ENCODE measurements at regions not wholly inside any gene's neighbourhood (a gene's known extent, or its start where the extent isn't known, plus 50 kb on each side); places are given as distances from the start of the nearest gene placed in this dataset.
"Not testable (repeated sequence)": the region's sequence is repeated elsewhere in the genome, so short reads cannot be mapped to it uniquely, and the experiment has no call there.

GRCh38 chr7:1345796-1346755, 113.2 kb downstream of the MICALL2 start:
- Histone ChIP-seq H3K4me3 (no peak overlapping the region), H3K27me3 (no peaks in the 10 kb centered on the region), H3K36me3 (no peaks in the 10 kb centered on the region), H3K9me3 (no peaks in the 10 kb centered on the region)
- DNase-seq, result no peak

- no peak for DNase-seq
- H3K4me3 ChIP-seq, result no peak overlapping the region
- no peaks in the 10 kb centered on the region for H3K27me3 ChIP-seq
- H3K36me3 ChIP-seq, result no peaks in the 10 kb centered on the region
- H3K9me3 ChIP-seq, result no peaks in the 10 kb centered on the region
Observed at GRCh38 chr7:1346851-1347250, 112.4 kb downstream of the MICALL2 start.

GRCh38 chr7:1348096-1348822, 111.0 kb downstream of the MICALL2 start:
- Histone ChIP-seq H3K4me3 (no peak overlapping the region), H3K27me3 (no peaks in the 10 kb centered on the region), H3K36me3 (no peaks in the 10 kb centered on the region), H3K9me3 (no peaks in the 10 kb centered on the region)
- no peak for DNase-seq

- Histone ChIP-seq H3K36me3 (no peaks in the 10 kb centered on the region), H3K27me3 (no peaks in the 10 kb centered on the region), H3K4me3 (no peak overlapping the region), H3K9me3 (no peaks in the 10 kb centered on the region)
- DNase-seq, result no peak
Observed at GRCh38 chr7:1348823-1349335, 110.4 kb downstream of the MICALL2 start.

- no peaks in the 10 kb centered on the region for H3K27me3 ChIP-seq
- no peaks in the 10 kb centered on the region for H3K36me3 ChIP-seq
- H3K9me3 ChIP-seq, result no peaks in the 10 kb centered on the region
- DNase-seq, result no peak
- H3K4me3 ChIP-seq, result no peak overlapping the region
Observed at GRCh38 chr7:1349351-1349761, 109.9 kb downstream of the MICALL2 start.

GRCh38 chr7:1351881-1352625, 107.2 kb downstream of the MICALL2 start:
- Histone ChIP-seq H3K36me3 (no peaks in the 10 kb centered on the region), H3K4me3 (no peak overlapping the region), H3K9me3 (no peaks in the 10 kb centered on the region), H3K27me3 (no peaks in the 10 kb centered on the region)
- DNase-seq, result no peak

- DNase-seq, result no peak
- Histone ChIP-seq H3K4me3 (no peak overlapping the region), H3K36me3 (no peaks in the 10 kb centered on the region), H3K9me3 (no peaks in the 10 kb centered on the region), H3K27me3 (no peaks in the 10 kb centered on the region)
Observed at GRCh38 chr7:1352656-1353271, 106.5 kb downstream of the MICALL2 start.

GRCh38 chr7:1354661-1355567, 104.4 kb downstream of the MICALL2 start:
- Histone ChIP-seq H3K4me3 (no peak overlapping the region), H3K9me3 (no peaks in the 10 kb centered on the region), H3K27me3 (no peaks in the 10 kb centered on the region), H3K36me3 (no peaks in the 10 kb centered on the region)
- no peak for DNase-seq

GRCh38 chr7:1355568-1356340, 103.5 kb downstream of the MICALL2 start:
- DNase-seq, result no peak
- H3K9me3 ChIP-seq, result no peaks in the 10 kb centered on the region
- no peak overlapping the region for H3K4me3 ChIP-seq
- H3K27me3 ChIP-seq, result no peaks in the 10 kb centered on the region
- no peaks in the 10 kb centered on the region for H3K36me3 ChIP-seq

- not testable (repeated sequence) for H3K4me3 ChIP-seq, H3K36me3 ChIP-seq, DNase-seq, H3K27me3 ChIP-seq, H3K9me3 ChIP-seq
Observed at GRCh38 chr7:1356853-1357252, 102.4 kb downstream of the MICALL2 start.

- H3K9me3 ChIP-seq, H3K4me3 ChIP-seq, H3K36me3 ChIP-seq, DNase-seq, H3K27me3 ChIP-seq: not testable (repeated sequence)
Observed at GRCh38 chr7:1357260-1357600, 102.0 kb downstream of the MICALL2 start.

- no peaks in the 10 kb centered on the region for H3K36me3 ChIP-seq
- no peak for DNase-seq
- H3K27me3 ChIP-seq, result no peaks in the 10 kb centered on the region
- H3K9me3 ChIP-seq, result no peaks in the 10 kb centered on the region
- no peak overlapping the region for H3K4me3 ChIP-seq
Observed at GRCh38 chr7:1357601-1358271, 101.5 kb downstream of the MICALL2 start.

GRCh38 chr7:1358376-1359050, 100.8 kb downstream of the MICALL2 start:
- no peaks in the 10 kb centered on the region for H3K9me3 ChIP-seq
- DNase-seq, result no peak
- no peak overlapping the region for H3K4me3 ChIP-seq
- no peaks in the 10 kb centered on the region for H3K36me3 ChIP-seq
- no peaks in the 10 kb centered on the region for H3K27me3 ChIP-seq

GRCh38 chr7:1359051-1359400, 100.2 kb downstream of the MICALL2 start:
- DNase-seq, result no peak
- Histone ChIP-seq H3K36me3 (no peaks in the 10 kb centered on the region), H3K4me3 (no peak overlapping the region), H3K27me3 (no peaks in the 10 kb centered on the region), H3K9me3 (no peaks in the 10 kb centered on the region)

Measured in MG63 (cell line).